ENCODE measurements at regions not wholly inside any gene's neighbourhood (a gene's known extent, or its start where the extent isn't known, plus 50 kb on each side); places are given as distances from the start of the nearest gene placed in this dataset.

DNA sequence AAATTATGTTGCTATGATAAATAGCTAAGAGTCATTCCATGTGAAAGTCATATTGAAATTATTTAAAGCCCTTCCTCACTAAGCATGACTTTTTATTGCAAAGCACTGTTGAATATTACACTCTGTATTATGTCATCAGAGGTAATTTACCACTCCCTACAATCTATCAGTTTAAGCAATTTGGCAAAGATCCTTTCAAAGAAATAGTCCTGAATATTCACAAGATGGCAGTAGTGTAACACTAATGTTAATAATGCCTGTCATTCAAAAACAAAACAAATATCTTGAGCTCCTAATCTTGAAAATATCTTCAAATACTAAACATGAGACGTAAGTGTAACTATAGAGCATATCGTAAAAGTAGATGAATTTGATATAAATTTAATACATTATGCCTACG is 208.6 kb upstream of the TECRL start:
- Histone ChIP-seq H3K4me3 (replicated peaks; ENCODE audit: insufficient read depth, low read length) (no peak overlapping the region), H3K27me3 (ENCODE audit: insufficient read depth, poor library complexity, severe bottlenecking) (no peaks in the 10 kb centered on the region), H3K27ac (replicated peaks) (no peak overlapping the region)
- no peak for DNase-seq (ENCODE audit: low read depth in 1 of 2, low spot score in 1 of 2)
- TF ChIP-seq, protein P1, sequence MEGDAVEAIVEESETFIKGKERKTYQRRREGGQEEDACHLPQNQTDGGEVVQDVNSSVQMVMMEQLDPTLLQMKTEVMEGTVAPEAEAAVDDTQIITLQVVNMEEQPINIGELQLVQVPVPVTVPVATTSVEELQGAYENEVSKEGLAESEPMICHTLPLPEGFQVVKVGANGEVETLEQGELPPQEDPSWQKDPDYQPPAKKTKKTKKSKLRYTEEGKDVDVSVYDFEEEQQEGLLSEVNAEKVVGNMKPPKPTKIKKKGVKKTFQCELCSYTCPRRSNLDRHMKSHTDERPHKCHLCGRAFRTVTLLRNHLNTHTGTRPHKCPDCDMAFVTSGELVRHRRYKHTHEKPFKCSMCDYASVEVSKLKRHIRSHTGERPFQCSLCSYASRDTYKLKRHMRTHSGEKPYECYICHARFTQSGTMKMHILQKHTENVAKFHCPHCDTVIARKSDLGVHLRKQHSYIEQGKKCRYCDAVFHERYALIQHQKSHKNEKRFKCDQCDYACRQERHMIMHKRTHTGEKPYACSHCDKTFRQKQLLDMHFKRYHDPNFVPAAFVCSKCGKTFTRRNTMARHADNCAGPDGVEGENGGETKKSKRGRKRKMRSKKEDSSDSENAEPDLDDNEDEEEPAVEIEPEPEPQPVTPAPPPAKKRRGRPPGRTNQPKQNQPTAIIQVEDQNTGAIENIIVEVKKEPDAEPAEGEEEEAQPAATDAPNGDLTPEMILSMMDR (IDR thresholded peaks at IDR 0.05; ENCODE audit: insufficient read depth, low read length): no peak
- TF ChIP-seq GABPA (IDR thresholded peaks at IDR 0.05; ENCODE audit: low read depth) (no peak), SPI1 (IDR thresholded peaks at IDR 0.05; ENCODE audit: borderline replicate concordance, low read depth) (no peak), POLR2AphosphoS5 (IDR thresholded peaks at IDR 0.05; ENCODE audit: low read depth) (no peak)
- TF ChIP-seq, protein P2, sequence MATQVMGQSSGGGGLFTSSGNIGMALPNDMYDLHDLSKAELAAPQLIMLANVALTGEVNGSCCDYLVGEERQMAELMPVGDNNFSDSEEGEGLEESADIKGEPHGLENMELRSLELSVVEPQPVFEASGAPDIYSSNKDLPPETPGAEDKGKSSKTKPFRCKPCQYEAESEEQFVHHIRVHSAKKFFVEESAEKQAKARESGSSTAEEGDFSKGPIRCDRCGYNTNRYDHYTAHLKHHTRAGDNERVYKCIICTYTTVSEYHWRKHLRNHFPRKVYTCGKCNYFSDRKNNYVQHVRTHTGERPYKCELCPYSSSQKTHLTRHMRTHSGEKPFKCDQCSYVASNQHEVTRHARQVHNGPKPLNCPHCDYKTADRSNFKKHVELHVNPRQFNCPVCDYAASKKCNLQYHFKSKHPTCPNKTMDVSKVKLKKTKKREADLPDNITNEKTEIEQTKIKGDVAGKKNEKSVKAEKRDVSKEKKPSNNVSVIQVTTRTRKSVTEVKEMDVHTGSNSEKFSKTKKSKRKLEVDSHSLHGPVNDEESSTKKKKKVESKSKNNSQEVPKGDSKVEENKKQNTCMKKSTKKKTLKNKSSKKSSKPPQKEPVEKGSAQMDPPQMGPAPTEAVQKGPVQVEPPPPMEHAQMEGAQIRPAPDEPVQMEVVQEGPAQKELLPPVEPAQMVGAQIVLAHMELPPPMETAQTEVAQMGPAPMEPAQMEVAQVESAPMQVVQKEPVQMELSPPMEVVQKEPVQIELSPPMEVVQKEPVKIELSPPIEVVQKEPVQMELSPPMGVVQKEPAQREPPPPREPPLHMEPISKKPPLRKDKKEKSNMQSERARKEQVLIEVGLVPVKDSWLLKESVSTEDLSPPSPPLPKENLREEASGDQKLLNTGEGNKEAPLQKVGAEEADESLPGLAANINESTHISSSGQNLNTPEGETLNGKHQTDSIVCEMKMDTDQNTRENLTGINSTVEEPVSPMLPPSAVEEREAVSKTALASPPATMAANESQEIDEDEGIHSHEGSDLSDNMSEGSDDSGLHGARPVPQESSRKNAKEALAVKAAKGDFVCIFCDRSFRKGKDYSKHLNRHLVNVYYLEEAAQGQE (IDR thresholded peaks at IDR 0.05; ENCODE audit: insufficient replicate concordance, low read depth): no peak

DNA sequence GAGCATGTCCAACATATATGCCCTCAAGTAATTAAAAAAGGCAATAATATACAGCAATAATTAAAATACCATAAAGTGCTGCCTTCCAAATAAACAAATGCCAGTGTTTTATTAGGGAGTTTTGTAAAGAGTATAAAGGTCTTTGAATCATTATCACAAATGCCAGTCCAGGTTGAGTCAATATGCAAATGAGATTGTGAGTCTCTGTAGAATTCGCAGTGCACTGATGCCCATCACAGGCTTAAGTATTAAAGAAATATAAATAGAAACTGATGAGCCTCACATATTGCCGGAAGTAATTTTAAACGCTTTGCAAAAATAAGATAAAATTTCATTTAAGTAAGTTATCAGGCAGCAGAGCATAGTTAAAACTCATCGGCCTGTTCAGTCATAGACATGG is 205.0 kb upstream of the TECRL start:
- no peak for DNase-seq (ENCODE audit: low read depth in 1 of 2, low spot score in 1 of 2)
- no peaks in the 10 kb centered on the region for H3K27me3 ChIP-seq (ENCODE audit: insufficient read depth, poor library complexity, severe bottlenecking)
- no peak overlapping the region for H3K4me3 ChIP-seq (replicated peaks; ENCODE audit: insufficient read depth, low read length)
- TF ChIP-seq SPI1 (IDR thresholded peaks at IDR 0.05; ENCODE audit: borderline replicate concordance, low read depth) (no peak), POLR2AphosphoS5 (IDR thresholded peaks at IDR 0.05; ENCODE audit: low read depth) (no peak), GABPA (IDR thresholded peaks at IDR 0.05; ENCODE audit: low read depth) (no peak)
- TF ChIP-seq, protein P2 (IDR thresholded peaks at IDR 0.05; ENCODE audit: insufficient replicate concordance, low read depth): no peak
- TF ChIP-seq, protein P1 (IDR thresholded peaks at IDR 0.05; ENCODE audit: insufficient read depth, low read length): no peak
- no peak overlapping the region for H3K27ac ChIP-seq (replicated peaks)

DNA sequence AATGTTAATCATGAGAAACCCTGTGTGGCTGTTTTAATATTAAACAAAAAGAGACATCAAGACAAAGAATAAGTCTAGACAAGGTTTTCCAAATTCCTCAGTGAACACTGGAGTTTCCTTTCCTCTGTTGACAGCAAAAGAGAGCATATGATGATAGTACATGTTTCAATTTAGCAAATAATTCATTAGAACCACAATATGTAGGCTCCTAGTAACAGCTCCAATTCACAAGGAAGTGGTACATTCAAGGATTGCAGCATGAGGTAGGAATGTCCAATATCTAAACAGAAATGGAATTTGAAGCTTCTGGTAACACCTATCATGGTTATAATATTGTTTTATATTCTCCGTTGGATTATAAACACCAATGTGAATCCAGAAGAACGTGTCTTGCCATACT is 203.8 kb upstream of the TECRL start:
- DNase-seq (ENCODE audit: low read depth in 1 of 2, low spot score in 1 of 2): no peak
- no peak for TF ChIP-seq GABPA (IDR thresholded peaks at IDR 0.05; ENCODE audit: low read depth)
- no peak for TF ChIP-seq POLR2AphosphoS5 (IDR thresholded peaks at IDR 0.05; ENCODE audit: low read depth)
- no peak for TF ChIP-seq SPI1 (IDR thresholded peaks at IDR 0.05; ENCODE audit: borderline replicate concordance, low read depth)
- TF ChIP-seq, protein P2 (IDR thresholded peaks at IDR 0.05; ENCODE audit: insufficient replicate concordance, low read depth): no peak
- TF ChIP-seq, protein P1 (IDR thresholded peaks at IDR 0.05; ENCODE audit: insufficient read depth, low read length): no peak
- H3K4me3 ChIP-seq (replicated peaks; ENCODE audit: insufficient read depth, low read length): no peak overlapping the region
- no peaks in the 10 kb centered on the region for H3K27me3 ChIP-seq (ENCODE audit: insufficient read depth, poor library complexity, severe bottlenecking)
- no peak overlapping the region for H3K27ac ChIP-seq (replicated peaks)
